ENCODE measurements at regions not wholly inside any gene's neighbourhood (a gene's known extent, or its start where the extent isn't known, plus 50 kb on each side); places are given as distances from the start of the nearest gene placed in this dataset.

DNA sequence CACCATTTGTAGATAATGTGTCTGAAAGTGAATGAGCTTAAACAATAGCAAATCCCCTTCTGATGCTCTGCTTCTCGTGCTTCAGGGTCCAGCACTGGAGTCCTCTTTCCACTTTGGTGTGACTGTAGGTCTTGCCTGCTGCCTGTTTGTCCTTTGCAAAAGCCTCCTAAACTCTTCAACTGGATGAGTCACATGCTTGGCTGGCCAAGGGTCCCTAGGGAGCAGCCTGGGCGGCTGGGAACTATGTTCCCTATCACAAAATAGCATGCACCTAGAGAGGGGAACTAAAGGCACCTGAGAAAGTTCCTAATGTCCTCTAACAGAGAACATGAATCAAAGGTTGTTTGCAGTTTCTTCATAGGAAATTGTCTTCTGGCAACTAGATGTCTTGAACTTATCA lies 607.2 kb upstream of the PLXNA2 start:
- no peaks in the 10 kb centered on the region for H3K36me3 ChIP-seq (ENCODE audit: control insufficient read depth, insufficient read depth, low read length)
- no peaks in the 10 kb centered on the region for H3K4me1 ChIP-seq (ENCODE audit: control insufficient read depth, insufficient read depth, low read length)
- H3K27me3 ChIP-seq (ENCODE audit: control insufficient read depth, insufficient read depth, low read length), result no peaks in the 10 kb centered on the region
- H3K9me3 ChIP-seq (ENCODE audit: control insufficient read depth, insufficient read depth, low read length), result no peaks in the 10 kb centered on the region
- no peak overlapping the region for H3K9ac ChIP-seq (ENCODE audit: low read depth, low read length)
- H3K4me3 ChIP-seq (ENCODE audit: low read depth, low read length), result no peak overlapping the region

DNA sequence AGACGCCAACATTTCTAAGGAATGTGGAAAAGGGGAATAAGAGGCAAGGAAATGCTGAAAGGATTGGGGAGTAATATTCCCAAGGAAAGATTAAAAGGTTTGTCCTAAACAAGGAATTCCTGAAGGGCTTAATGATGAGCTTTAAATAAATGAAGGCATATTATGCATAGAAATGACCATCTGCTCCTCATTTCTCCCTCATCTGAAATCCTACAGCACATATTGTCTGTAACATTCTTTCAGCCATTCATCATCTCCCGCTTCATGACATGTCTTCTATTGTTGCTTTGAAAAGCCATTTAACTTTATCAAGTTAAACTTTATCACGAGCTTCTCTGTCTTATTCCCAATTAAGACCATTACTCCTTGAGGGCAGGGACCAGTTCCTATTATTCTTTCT lies 608.7 kb upstream of the PLXNA2 start:
- Histone ChIP-seq H3K4me3 (ENCODE audit: low read depth, low read length) (no peak overlapping the region), H3K36me3 (ENCODE audit: control insufficient read depth, insufficient read depth, low read length) (no peaks in the 10 kb centered on the region), H3K4me1 (ENCODE audit: control insufficient read depth, insufficient read depth, low read length) (no peaks in the 10 kb centered on the region), H3K9ac (ENCODE audit: low read depth, low read length) (no peak overlapping the region), H3K9me3 (ENCODE audit: control insufficient read depth, insufficient read depth, low read length) (no peaks in the 10 kb centered on the region), H3K27me3 (ENCODE audit: control insufficient read depth, insufficient read depth, low read length) (no peaks in the 10 kb centered on the region)

DNA sequence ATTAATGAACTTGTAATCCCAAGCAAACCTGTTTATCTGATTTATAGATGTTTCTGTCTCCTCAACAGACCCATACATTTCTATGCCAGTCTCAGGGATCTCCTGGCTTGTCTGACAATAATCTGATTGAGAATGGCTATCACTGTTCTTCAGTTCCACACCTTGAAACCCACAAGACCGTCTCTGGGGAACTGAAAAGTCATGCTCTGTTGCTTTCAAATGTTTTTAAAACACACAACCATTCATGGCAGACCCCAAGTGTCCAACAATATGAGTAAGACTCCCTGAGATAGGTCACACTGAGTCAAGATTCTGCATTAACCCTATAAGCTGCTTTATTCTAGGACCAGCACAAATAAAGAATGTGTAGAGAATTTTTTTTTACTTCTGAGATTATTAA lies 611.2 kb upstream of the PLXNA2 start:
- Histone ChIP-seq H3K4me3 (ENCODE audit: low read depth, low read length) (no peak overlapping the region), H3K36me3 (ENCODE audit: control insufficient read depth, insufficient read depth, low read length) (no peaks in the 10 kb centered on the region), H3K9ac (ENCODE audit: low read depth, low read length) (no peak overlapping the region), H3K4me1 (ENCODE audit: control insufficient read depth, insufficient read depth, low read length) (no peaks in the 10 kb centered on the region), H3K9me3 (ENCODE audit: control insufficient read depth, insufficient read depth, low read length) (no peaks in the 10 kb centered on the region), H3K27me3 (ENCODE audit: control insufficient read depth, insufficient read depth, low read length) (no peaks in the 10 kb centered on the region)

DNA sequence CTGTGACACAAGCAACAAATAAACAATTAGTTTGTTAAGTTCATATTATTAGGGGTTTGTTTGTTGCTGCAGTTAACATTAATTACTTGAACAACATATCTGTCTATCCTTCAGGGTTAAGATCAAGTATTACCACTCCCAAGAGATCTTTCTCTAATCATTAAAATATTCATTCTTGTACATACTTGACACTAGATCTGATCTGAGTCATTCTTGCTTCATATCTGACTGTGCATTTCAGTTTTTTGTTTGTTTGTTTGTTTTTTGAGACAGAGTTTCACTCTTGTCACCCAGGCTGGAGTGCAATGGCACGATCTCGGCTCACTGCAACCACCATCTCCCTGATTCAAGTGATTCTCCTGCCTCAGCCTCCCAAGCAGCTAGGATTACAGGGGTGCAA lies 613.3 kb upstream of the PLXNA2 start:
- H3K36me3 ChIP-seq (ENCODE audit: control insufficient read depth, insufficient read depth, low read length), result no peaks in the 10 kb centered on the region
- no peaks in the 10 kb centered on the region for H3K27me3 ChIP-seq (ENCODE audit: control insufficient read depth, insufficient read depth, low read length)
- no peak overlapping the region for H3K9ac ChIP-seq (ENCODE audit: low read depth, low read length)

DNA sequence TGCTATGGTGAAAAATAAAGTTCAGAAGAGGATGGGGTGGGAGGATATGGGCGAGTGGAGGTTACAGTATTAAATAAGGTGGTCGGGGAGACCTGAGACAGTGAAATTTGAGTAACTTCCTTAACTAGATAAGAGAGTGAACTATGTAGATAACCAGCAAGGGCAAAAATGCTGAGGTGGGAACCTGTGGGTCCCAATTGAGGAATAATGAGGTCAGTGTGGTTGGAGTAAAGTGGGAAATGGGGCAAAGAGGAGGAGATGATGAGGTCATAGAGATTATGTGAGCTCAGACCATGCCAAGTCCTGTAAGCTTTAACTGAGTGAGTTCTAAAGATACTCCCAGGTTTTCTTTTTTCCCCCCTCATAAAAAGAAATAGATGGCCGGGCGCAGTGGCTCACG lies 614.6 kb upstream of the PLXNA2 start:
- Histone ChIP-seq H3K4me1 (ENCODE audit: control insufficient read depth, insufficient read depth, low read length) (no peaks in the 10 kb centered on the region), H3K4me3 (ENCODE audit: low read depth, low read length) (no peak overlapping the region), H3K27me3 (ENCODE audit: control insufficient read depth, insufficient read depth, low read length) (no peaks in the 10 kb centered on the region), H3K9me3 (ENCODE audit: control insufficient read depth, insufficient read depth, low read length) (no peaks in the 10 kb centered on the region), H3K36me3 (ENCODE audit: control insufficient read depth, insufficient read depth, low read length) (no peaks in the 10 kb centered on the region), H3K9ac (ENCODE audit: low read depth, low read length) (no peak overlapping the region)

More for the DNA sequence above, 613.3 kb upstream of the PLXNA2 start:
- Histone ChIP-seq H3K4me3 (ENCODE audit: low read depth, low read length) (no peak overlapping the region), H3K9me3 (ENCODE audit: control insufficient read depth, insufficient read depth, low read length) (no peaks in the 10 kb centered on the region), H3K4me1 (ENCODE audit: control insufficient read depth, insufficient read depth, low read length) (no peaks in the 10 kb centered on the region)

DNA sequence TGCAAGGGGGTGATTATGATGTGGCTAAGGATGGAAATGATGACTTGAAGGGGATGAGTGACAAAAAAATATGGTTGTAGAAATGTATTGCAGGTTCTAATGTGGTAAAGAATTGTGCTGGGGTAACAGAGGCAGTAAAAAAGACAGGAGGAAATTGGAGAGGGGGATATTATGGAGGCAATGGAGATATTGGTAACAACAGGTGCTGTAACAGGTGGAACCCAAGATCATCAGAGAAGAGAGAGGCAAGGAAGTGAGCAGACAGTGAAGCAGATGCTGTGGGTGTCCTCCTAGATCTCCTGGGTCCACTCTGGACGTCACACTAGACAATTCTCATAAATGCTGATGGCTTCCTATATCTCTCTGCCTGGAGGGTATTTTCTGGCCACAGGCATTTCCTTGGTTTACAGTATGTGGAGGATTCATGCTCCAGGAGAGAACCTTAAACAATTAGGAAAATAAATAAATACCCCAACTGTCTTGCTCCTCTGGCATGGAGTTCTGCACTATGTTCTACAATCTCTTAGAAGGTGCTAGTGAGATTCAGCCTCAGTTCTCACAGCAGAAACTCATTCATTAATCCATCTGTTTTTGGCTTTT lies 620.3 kb upstream of the PLXNA2 start:
- Histone ChIP-seq H3K4me3 (ENCODE audit: low read depth, low read length) (no peak overlapping the region), H3K4me1 (ENCODE audit: control insufficient read depth, insufficient read depth, low read length) (no peaks in the 10 kb centered on the region), H3K36me3 (ENCODE audit: control insufficient read depth, insufficient read depth, low read length) (no peaks in the 10 kb centered on the region), H3K27me3 (ENCODE audit: control insufficient read depth, insufficient read depth, low read length) (no peaks in the 10 kb centered on the region), H3K9me3 (ENCODE audit: control insufficient read depth, insufficient read depth, low read length) (no peaks in the 10 kb centered on the region), H3K9ac (ENCODE audit: low read depth, low read length) (no peak overlapping the region)

DNA sequence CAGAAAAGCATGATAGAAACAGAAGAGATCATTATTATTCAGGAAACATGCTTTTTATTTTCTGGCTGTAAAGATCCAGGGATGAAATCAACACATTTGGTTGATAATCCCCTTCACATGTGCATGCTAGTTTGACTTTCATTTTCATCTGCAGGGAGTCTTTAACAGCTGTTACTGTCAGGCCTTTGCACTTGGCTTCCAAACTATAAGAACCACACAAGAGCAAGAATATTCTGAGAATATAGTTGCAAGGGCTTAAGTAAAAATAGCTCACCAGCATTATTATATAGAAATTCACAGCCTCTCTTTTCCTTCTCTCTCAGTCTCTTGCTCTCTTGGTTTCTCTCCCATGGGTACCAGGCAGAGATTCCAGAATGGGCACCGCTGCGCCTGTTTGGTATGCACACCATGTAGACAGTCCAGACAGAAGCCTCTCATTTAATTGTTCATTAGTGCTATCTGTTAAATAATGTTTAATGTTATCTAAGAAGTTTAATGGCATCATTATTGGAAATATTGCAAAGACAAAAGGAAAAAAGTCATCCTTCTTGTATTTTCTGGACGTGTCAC lies 622.3 kb upstream of the PLXNA2 start:
- Histone ChIP-seq H3K9ac (ENCODE audit: low read depth, low read length) (no peak overlapping the region), H3K9me3 (ENCODE audit: control insufficient read depth, insufficient read depth, low read length) (no peaks in the 10 kb centered on the region), H3K4me3 (ENCODE audit: low read depth, low read length) (no peak overlapping the region), H3K27me3 (ENCODE audit: control insufficient read depth, insufficient read depth, low read length) (no peaks in the 10 kb centered on the region), H3K4me1 (ENCODE audit: control insufficient read depth, insufficient read depth, low read length) (no peaks in the 10 kb centered on the region), H3K36me3 (ENCODE audit: control insufficient read depth, insufficient read depth, low read length) (no peaks in the 10 kb centered on the region)

DNA sequence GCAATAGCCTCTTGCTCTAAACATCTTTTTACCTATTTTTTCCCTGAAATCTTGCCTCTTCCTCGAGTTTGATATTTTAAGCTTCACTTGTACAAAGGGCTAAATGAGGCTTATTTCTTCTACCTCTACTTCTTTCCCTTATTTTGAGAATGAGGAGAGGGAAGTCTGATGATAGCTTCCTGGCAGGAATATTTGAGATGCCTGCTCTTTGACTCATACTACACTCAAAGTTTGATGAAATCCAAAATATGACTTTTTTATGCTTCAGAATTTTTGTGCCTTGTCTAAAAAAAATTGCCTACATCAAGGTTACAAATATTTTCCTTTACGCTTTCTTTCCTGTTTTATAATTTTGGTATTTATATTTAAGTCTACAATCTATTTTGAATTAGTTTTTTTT lies 624.4 kb upstream of the PLXNA2 start:
- no peaks in the 10 kb centered on the region for H3K36me3 ChIP-seq (ENCODE audit: control insufficient read depth, insufficient read depth, low read length)
- no peak overlapping the region for H3K9ac ChIP-seq (ENCODE audit: low read depth, low read length)
- no peak overlapping the region for H3K4me3 ChIP-seq (ENCODE audit: low read depth, low read length)
- no peaks in the 10 kb centered on the region for H3K9me3 ChIP-seq (ENCODE audit: control insufficient read depth, insufficient read depth, low read length)
- no peaks in the 10 kb centered on the region for H3K27me3 ChIP-seq (ENCODE audit: control insufficient read depth, insufficient read depth, low read length)
- H3K4me1 ChIP-seq (ENCODE audit: control insufficient read depth, insufficient read depth, low read length), result no peaks in the 10 kb centered on the region

DNA sequence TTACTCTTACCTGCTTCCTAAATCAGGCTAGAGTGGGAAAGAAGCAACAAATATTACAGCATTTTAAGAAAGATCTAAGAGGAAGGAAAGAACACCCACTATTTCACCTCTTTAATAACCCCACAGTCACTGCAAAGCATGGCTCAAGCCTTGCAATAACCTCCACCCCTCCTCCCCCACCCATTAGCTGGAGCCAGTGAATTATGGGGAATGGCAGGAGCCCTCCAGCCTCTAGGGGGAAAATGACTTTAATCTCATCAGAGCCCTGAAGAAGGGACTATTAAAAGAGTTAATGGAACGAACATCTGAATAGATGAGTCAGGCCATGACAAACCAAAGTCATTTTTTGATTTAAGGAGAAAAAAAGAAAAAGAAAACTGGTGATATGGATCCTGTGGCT lies 630.7 kb upstream of the PLXNA2 start:
- H3K9ac ChIP-seq (ENCODE audit: low read depth, low read length), result no peak overlapping the region
- H3K9me3 ChIP-seq (ENCODE audit: control insufficient read depth, insufficient read depth, low read length), result no peaks in the 10 kb centered on the region
- no peaks in the 10 kb centered on the region for H3K36me3 ChIP-seq (ENCODE audit: control insufficient read depth, insufficient read depth, low read length)
- H3K4me1 ChIP-seq (ENCODE audit: control insufficient read depth, insufficient read depth, low read length), result no peaks in the 10 kb centered on the region
- no peak overlapping the region for H3K4me3 ChIP-seq (ENCODE audit: low read depth, low read length)
- H3K27me3 ChIP-seq (ENCODE audit: control insufficient read depth, insufficient read depth, low read length), result no peaks in the 10 kb centered on the region

DNA sequence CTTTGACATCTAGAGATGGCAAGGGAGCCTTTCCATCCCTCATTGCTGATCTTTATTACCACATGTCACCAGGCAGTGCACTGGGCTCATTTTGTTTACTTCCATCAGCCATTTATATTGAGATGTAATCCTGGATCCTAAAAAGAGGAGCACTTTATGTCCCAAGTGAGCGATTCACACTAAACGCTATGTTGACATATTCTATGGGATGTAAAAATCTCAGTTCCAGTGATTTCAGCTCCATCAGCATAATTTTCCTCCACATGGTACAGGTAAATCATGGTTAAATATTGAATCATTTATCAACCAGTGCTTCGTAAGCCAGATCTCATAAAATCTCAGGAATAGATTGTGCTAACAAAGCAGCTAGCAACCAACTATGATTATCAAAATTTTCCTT lies 634.8 kb upstream of the PLXNA2 start:
- H3K9me3 ChIP-seq (ENCODE audit: control insufficient read depth, insufficient read depth, low read length), result no peaks in the 10 kb centered on the region
- no peaks in the 10 kb centered on the region for H3K36me3 ChIP-seq (ENCODE audit: control insufficient read depth, insufficient read depth, low read length)
- no peaks in the 10 kb centered on the region for H3K4me1 ChIP-seq (ENCODE audit: control insufficient read depth, insufficient read depth, low read length)
- H3K4me3 ChIP-seq (ENCODE audit: low read depth, low read length), result no peak overlapping the region
- H3K9ac ChIP-seq (ENCODE audit: low read depth, low read length), result no peak overlapping the region
- no peaks in the 10 kb centered on the region for H3K27me3 ChIP-seq (ENCODE audit: control insufficient read depth, insufficient read depth, low read length)

DNA sequence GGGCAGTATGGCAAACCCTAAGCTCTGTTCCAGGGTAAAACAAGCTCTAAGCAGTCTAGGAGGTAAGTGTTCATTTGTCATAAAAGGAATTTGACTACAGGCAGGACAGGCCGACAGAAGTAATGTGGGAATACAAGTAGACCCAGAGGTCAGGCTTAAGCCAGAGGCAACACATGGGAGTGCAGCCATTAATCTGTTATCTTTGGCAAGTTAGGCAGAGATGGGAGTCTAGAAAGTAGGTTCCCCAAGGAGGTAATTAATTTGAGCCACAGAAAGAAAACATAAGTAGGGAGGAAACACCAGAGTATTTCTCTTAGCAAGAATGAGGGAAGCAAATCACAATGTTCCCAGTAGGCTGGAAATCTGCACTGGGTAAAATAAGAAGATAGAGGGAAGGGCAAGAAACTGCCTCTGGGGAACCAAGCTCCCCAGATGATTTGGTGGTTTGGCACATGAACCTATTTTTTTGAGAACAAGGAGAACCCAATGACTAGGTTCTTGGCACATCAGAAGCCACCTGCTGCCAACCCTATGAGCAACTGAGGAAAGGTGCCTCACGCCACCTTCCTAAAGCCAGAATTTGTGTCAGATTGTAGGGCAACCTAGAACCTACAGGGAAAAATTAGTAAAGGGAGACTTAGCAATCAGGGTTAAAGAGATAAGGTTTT lies 636.4 kb upstream of the PLXNA2 start:
- no peak overlapping the region for H3K9ac ChIP-seq (ENCODE audit: low read depth, low read length)
- H3K4me3 ChIP-seq (ENCODE audit: low read depth, low read length), result no peak overlapping the region
- no peaks in the 10 kb centered on the region for H3K27me3 ChIP-seq (ENCODE audit: control insufficient read depth, insufficient read depth, low read length)
- H3K36me3 ChIP-seq (ENCODE audit: control insufficient read depth, insufficient read depth, low read length), result no peaks in the 10 kb centered on the region
- no peaks in the 10 kb centered on the region for H3K9me3 ChIP-seq (ENCODE audit: control insufficient read depth, insufficient read depth, low read length)
- no peaks in the 10 kb centered on the region for H3K4me1 ChIP-seq (ENCODE audit: control insufficient read depth, insufficient read depth, low read length)

DNA sequence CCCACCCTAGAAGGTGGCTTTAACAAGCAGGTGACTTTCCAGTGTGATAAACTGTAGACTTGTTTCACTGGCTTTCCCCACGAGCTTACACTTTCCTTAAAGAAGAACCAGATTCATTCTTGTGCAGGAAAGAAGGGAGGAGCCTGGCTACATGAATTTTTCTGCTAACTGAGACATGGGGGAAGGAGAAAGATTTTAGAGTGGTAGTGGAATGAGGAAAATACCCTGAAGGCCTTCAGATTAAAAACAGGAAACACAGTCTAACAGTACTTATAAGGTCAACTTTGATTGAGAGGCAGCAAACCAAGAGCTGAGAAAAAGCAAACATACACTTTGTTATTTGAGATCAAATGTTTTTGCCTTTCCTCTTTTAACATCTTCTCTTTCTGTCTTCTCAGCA lies 640.9 kb upstream of the PLXNA2 start:
- Histone ChIP-seq H3K27me3 (ENCODE audit: control insufficient read depth, insufficient read depth, low read length) (no peaks in the 10 kb centered on the region), H3K4me3 (ENCODE audit: low read depth, low read length) (no peak overlapping the region), H3K9me3 (ENCODE audit: control insufficient read depth, insufficient read depth, low read length) (no peaks in the 10 kb centered on the region), H3K36me3 (ENCODE audit: control insufficient read depth, insufficient read depth, low read length) (no peaks in the 10 kb centered on the region), H3K4me1 (ENCODE audit: control insufficient read depth, insufficient read depth, low read length) (no peaks in the 10 kb centered on the region), H3K9ac (ENCODE audit: low read depth, low read length) (no peak overlapping the region)
